ENCODE measurements at regions not wholly inside any gene's neighbourhood (a gene's known extent, or its start where the extent isn't known, plus 50 kb on each side); places are given as distances from the start of the nearest gene placed in this dataset.
"Not testable (repeated sequence)": the region's sequence is repeated elsewhere in the genome, so short reads cannot be mapped to it uniquely, and the experiment has no call there.

- TF ChIP-seq, protein P1, sequence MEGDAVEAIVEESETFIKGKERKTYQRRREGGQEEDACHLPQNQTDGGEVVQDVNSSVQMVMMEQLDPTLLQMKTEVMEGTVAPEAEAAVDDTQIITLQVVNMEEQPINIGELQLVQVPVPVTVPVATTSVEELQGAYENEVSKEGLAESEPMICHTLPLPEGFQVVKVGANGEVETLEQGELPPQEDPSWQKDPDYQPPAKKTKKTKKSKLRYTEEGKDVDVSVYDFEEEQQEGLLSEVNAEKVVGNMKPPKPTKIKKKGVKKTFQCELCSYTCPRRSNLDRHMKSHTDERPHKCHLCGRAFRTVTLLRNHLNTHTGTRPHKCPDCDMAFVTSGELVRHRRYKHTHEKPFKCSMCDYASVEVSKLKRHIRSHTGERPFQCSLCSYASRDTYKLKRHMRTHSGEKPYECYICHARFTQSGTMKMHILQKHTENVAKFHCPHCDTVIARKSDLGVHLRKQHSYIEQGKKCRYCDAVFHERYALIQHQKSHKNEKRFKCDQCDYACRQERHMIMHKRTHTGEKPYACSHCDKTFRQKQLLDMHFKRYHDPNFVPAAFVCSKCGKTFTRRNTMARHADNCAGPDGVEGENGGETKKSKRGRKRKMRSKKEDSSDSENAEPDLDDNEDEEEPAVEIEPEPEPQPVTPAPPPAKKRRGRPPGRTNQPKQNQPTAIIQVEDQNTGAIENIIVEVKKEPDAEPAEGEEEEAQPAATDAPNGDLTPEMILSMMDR (IDR thresholded peaks at IDR 0.05): not testable (repeated sequence)
- TF ChIP-seq POLR2A (IDR thresholded peaks at IDR 0.05); POLR2AphosphoS5 (IDR thresholded peaks at IDR 0.05; ENCODE audit: insufficient read depth in 1 of 2, low read depth in 1 of 2): not testable (repeated sequence)
Observed at GRCh38 chr19:56981440-56981839, 138.3 kb upstream of the USP29 start.
